ENCODE measurements at regions not wholly inside any gene's neighbourhood (a gene's known extent, or its start where the extent isn't known, plus 50 kb on each side); places are given as distances from the start of the nearest gene placed in this dataset.

DNA sequence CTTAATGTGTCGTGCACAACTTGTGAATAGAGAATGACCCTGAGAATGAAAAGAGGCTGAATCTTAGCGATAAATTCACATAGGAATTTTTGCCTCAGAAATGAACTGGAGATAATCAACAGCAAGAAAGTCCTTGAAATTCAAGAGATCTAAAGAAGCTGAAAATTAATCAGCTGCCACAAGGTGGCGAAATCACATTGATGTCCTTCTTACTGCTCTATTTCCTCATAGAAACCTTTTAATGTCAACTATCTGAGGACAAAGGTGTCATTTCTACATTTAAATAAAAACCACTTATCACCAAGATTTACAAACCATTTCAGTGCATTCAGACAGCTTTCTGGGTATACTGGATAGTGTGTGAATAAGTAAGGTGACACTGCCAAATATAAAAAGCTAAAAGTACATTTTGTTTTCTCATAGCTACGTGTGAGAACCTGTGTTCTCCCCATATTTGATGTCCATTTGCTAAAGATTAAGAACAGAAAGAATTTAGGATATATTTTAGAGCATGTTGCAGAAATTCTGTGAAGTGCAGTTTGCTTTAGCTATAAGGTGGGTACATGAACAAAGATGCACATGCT is 485.3 kb upstream of the PTBP2 start:
- H3K27ac ChIP-seq, result no peak overlapping the region
- no peak overlapping the region for H3K4me3 ChIP-seq
- H4K20me1 ChIP-seq (ENCODE audit: insufficient read depth), result no peaks in the 10 kb centered on the region
- H3K4me2 ChIP-seq (ENCODE audit: unreplicated experiment), result no peak overlapping the region
- no peaks in the 10 kb centered on the region for H3K36me3 ChIP-seq (ENCODE audit: low read depth)
- H2AFZ ChIP-seq, result no peak overlapping the region
- TF ChIP-seq EZH2 (IDR thresholded peaks at IDR 0.05; ENCODE audit: insufficient read depth, poor library complexity, severe bottlenecking), result no peak
- TF ChIP-seq EZH2phosphoT487 (IDR thresholded peaks at IDR 0.05; ENCODE audit: insufficient read depth, low read depth), result no peak
- no peaks in the 10 kb centered on the region for H3F3A ChIP-seq (ENCODE audit: insufficient read depth)
- H3K79me2 ChIP-seq (ENCODE audit: insufficient read depth), result no peaks in the 10 kb centered on the region
- H3K27me3 ChIP-seq (replicated peaks; ENCODE audit: insufficient read depth), result no peaks in the 10 kb centered on the region
- H3K4me1 ChIP-seq (ENCODE audit: insufficient read depth), result no peaks in the 10 kb centered on the region
- 25 to 26% methylated on average over 4 of the region's 4 CpGs for WGBS, 2 experiments (ENCODE audit: low coverage in 1 of 2, low lambda C conversion rate in 2 of 2, missing lambda C conversion rate in 2 of 2)
- in situ Hi-C loops (cut with MboI), result no loop called here
- peak; percentile 70 for DNase-seq
- H3K9me3 ChIP-seq (ENCODE audit: low read depth), result no peaks in the 10 kb centered on the region
- no peaks in the 10 kb centered on the region for H3K9me2 ChIP-seq (ENCODE audit: insufficient read depth)
- H3K9ac ChIP-seq, result no peak overlapping the region

DNA sequence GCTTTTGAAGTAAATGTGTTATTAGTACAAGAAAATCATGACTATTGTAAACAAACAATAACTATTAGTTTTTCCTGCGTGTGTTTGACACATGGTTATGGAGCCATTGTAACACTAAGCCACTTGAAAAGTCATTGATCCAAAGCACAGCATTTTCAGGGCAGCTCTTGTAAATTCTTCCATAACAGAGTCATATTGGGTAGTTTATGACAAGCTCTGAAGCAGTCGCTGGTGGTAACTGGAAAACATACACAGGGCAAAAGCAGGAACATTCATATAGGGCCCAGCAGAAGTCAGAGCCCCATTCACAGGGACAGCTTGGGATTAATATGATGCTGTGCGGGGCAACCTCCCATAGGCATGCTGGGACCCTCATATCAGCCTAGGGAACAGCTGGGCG is 483.2 kb upstream of the PTBP2 start:
- Histone ChIP-seq H3K4me1 (ENCODE audit: insufficient read depth) (no peaks in the 10 kb centered on the region), H3K79me2 (ENCODE audit: insufficient read depth) (no peaks in the 10 kb centered on the region), H3K9me2 (ENCODE audit: insufficient read depth) (no peaks in the 10 kb centered on the region), H2AFZ (no peak overlapping the region), H4K20me1 (ENCODE audit: insufficient read depth) (no peaks in the 10 kb centered on the region), H3K9ac (no peak overlapping the region), H3K27ac (no peak overlapping the region), H3F3A (ENCODE audit: insufficient read depth) (no peaks in the 10 kb centered on the region), H3K27me3 (replicated peaks; ENCODE audit: insufficient read depth) (no peaks in the 10 kb centered on the region), H3K4me3 (no peak overlapping the region), H3K9me3 (ENCODE audit: low read depth) (no peaks in the 10 kb centered on the region), H3K4me2 (ENCODE audit: unreplicated experiment) (no peak overlapping the region), H3K36me3 (ENCODE audit: low read depth) (no peaks in the 10 kb centered on the region)
- peak; percentile 26 for DNase-seq
- in situ Hi-C loops (cut with MboI), result no loop called here
- 56 to 57% methylated on average over 4 of the region's 4 CpGs for WGBS, 2 experiments (ENCODE audit: low coverage in 1 of 2, low lambda C conversion rate in 2 of 2, missing lambda C conversion rate in 2 of 2)
- TF ChIP-seq EZH2 (IDR thresholded peaks at IDR 0.05; ENCODE audit: insufficient read depth, poor library complexity, severe bottlenecking) (no peak), EZH2phosphoT487 (IDR thresholded peaks at IDR 0.05; ENCODE audit: insufficient read depth, low read depth) (no peak)

GRCh38 chr1:96240438-96240837 is 481.1 kb upstream of the PTBP2 start:
- H3K27me3 ChIP-seq (replicated peaks; ENCODE audit: insufficient read depth), result no peaks in the 10 kb centered on the region
- H3K4me1 ChIP-seq (ENCODE audit: insufficient read depth), result no peaks in the 10 kb centered on the region
- no peaks in the 10 kb centered on the region for H3K36me3 ChIP-seq (ENCODE audit: low read depth)
- no peaks in the 10 kb centered on the region for H4K20me1 ChIP-seq (ENCODE audit: insufficient read depth)
- no peak overlapping the region for H3K27ac ChIP-seq
- H3K9ac ChIP-seq, result no peak overlapping the region
- no peak for TF ChIP-seq EZH2 (IDR thresholded peaks at IDR 0.05; ENCODE audit: insufficient read depth, poor library complexity, severe bottlenecking)
- no peak for TF ChIP-seq EZH2phosphoT487 (IDR thresholded peaks at IDR 0.05; ENCODE audit: insufficient read depth, low read depth)
- no peak overlapping the region for H3K4me2 ChIP-seq (ENCODE audit: unreplicated experiment)
- in situ Hi-C loops (cut with MboI), result no loop called here
- H3K79me2 ChIP-seq (ENCODE audit: insufficient read depth), result no peaks in the 10 kb centered on the region
- DNase-seq, result no peak
- no peak overlapping the region for H3K4me3 ChIP-seq
- H3K9me2 ChIP-seq (ENCODE audit: insufficient read depth), result no peaks in the 10 kb centered on the region
- H2AFZ ChIP-seq, result no peak overlapping the region
- no peaks in the 10 kb centered on the region for H3F3A ChIP-seq (ENCODE audit: insufficient read depth)
- no peaks in the 10 kb centered on the region for H3K9me3 ChIP-seq (ENCODE audit: low read depth)

DNA sequence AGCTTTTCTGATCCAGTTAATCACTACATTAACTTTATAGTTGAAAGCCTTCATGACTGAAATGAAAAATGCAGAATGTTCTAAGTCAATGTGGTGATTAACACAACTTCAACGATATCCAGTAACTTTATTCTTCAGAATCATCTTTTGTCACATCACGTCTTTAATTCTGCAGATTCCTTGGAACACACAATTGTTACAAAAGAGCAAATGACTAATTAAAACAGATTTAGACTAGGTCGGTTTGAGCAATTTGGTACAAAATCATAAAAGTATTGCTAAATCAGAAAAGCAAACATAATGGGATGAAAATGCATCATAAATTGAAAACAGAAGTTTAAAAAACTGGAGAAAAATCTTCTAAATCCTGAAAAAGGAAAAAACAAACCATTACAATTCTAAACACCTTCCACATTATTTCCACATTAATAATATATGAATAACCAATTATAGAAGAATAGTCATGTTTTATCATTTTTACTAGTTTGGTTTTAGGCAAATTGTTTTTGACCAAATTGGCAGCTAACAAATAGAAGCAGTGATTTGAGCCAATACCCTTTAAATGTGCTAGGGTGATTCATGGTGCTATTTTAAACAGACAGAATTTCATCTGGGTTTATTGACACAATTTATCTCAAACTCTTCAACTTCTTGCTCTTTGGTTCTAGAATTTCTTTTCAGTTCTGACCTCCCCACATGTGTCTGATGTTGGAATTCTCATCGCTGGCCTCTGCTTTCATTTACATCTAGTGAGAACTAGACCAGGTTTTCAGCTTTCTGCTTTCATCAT is 468.1 kb upstream of the PTBP2 start:
- Histone ChIP-seq H3K36me3 (ENCODE audit: low read depth) (no peaks in the 10 kb centered on the region), H3K4me3 (peak overlapping the region; percentile 17; the same call in 1 of the 2 replicates), H3K4me1 (ENCODE audit: insufficient read depth) (peaks cover 16% of the 10 kb centered on the region), H3K27me3 (replicated peaks; ENCODE audit: insufficient read depth) (no peaks in the 10 kb centered on the region), H3K9me3 (ENCODE audit: low read depth) (no peaks in the 10 kb centered on the region), H4K20me1 (ENCODE audit: insufficient read depth) (no peaks in the 10 kb centered on the region), H3F3A (ENCODE audit: insufficient read depth) (peaks cover 21% of the 10 kb centered on the region), H3K9me2 (ENCODE audit: insufficient read depth) (no peaks in the 10 kb centered on the region), H2AFZ (peak overlapping the region; percentile 19; the same call in 1 of the 2 replicates), H3K4me2 (ENCODE audit: unreplicated experiment) (peak overlapping the region; percentile 37), H3K79me2 (ENCODE audit: insufficient read depth) (no peaks in the 10 kb centered on the region), H3K27ac (peak overlapping the region; percentile 31), H3K9ac (no peak overlapping the region)
- WGBS, 2 experiments (ENCODE audit: low coverage in 1 of 2, low lambda C conversion rate in 2 of 2, missing lambda C conversion rate in 2 of 2), result 1 to 2% methylated on average over 4 of the region's 4 CpGs
- TF ChIP-seq EZH2 (IDR thresholded peaks at IDR 0.05; ENCODE audit: insufficient read depth, poor library complexity, severe bottlenecking), result no peak
- in situ Hi-C loops (cut with MboI), result no loop called here
- peak; percentile 75 for DNase-seq
